ENCODE measurements at regions not wholly inside any gene's neighbourhood (a gene's known extent, or its start where the extent isn't known, plus 50 kb on each side); places are given as distances from the start of the nearest gene placed in this dataset.

DNA sequence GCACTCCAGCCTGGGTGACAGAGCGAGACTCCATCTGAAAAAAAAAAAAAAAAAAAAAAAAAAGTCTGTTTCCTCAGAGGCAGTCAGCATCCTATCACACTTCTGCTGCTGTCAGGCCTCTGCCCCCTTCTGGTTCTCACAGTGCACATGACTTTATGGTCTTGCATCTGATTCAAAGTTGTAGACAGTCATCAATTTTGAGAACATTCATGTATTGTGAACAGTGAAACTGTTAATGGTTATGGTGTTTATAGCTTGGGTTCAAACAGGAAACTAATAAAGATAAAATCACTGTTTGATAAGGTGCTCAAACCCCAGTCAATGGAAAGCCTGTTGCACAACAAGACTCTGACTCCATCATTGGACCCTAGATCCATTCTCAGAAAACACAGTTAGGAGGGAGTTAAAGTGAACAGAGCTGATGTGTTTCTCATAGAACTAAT lies 61.4 kb downstream of the FOXD1 start:
- TF ChIP-seq, protein P1, sequence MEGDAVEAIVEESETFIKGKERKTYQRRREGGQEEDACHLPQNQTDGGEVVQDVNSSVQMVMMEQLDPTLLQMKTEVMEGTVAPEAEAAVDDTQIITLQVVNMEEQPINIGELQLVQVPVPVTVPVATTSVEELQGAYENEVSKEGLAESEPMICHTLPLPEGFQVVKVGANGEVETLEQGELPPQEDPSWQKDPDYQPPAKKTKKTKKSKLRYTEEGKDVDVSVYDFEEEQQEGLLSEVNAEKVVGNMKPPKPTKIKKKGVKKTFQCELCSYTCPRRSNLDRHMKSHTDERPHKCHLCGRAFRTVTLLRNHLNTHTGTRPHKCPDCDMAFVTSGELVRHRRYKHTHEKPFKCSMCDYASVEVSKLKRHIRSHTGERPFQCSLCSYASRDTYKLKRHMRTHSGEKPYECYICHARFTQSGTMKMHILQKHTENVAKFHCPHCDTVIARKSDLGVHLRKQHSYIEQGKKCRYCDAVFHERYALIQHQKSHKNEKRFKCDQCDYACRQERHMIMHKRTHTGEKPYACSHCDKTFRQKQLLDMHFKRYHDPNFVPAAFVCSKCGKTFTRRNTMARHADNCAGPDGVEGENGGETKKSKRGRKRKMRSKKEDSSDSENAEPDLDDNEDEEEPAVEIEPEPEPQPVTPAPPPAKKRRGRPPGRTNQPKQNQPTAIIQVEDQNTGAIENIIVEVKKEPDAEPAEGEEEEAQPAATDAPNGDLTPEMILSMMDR (IDR thresholded peaks at IDR 0.05), result no peak
- no peak for TF ChIP-seq POLR2A (IDR thresholded peaks at IDR 0.05)

Data from stomach (tissue), 4 donors.